BLaER1 (cell line): ENCODE measurements at regions not wholly inside any gene's neighbourhood (a gene's known extent, or its start where the extent isn't known, plus 50 kb on each side); places are given as distances from the start of the nearest gene placed in this dataset.

Source experiments
- H3K27ac ChIP-seq: shearing (Covaris generic); formaldehyde crosslinking; 2 replicates; pipeline ENCODE4 v1.8.1; 2022
- H3K27me3 ChIP-seq: shearing (Covaris generic); formaldehyde crosslinking; 2 replicates; pipeline ENCODE4 v1.8.1; 2022
- H3K36me3 ChIP-seq: shearing (Covaris generic); formaldehyde crosslinking; 2 replicates; pipeline ENCODE4 v1.8.1; 2022
- H3K4me1 ChIP-seq: shearing (Covaris generic); formaldehyde crosslinking; 2 replicates; pipeline ENCODE4 v1.8.1; 2022
- H3K4me2 ChIP-seq: shearing (Covaris generic); formaldehyde crosslinking; 2 replicates; pipeline ENCODE4 v1.8.1; 2022
- H3K4me3 ChIP-seq: shearing (Covaris generic); formaldehyde crosslinking; 2 replicates; pipeline ENCODE4 v1.8.1; 2022
- H3K9ac ChIP-seq: shearing (Covaris generic); formaldehyde crosslinking; 2 replicates; pipeline ENCODE4 v1.8.1; 2022
- H3K9me3 ChIP-seq: shearing (Covaris generic); formaldehyde crosslinking; 2 replicates; pipeline ENCODE4 v1.8.1; 2022
- H4K20me1 ChIP-seq: shearing (Covaris generic); formaldehyde crosslinking; 2 replicates; pipeline ENCODE4 v1.8.1; 2022
- Cebpa-rat ChIP-seq: shearing (Covaris generic); IDR thresholded peaks from 2 replicates; pipeline ENCODE4 v1.8.1; 2022

DNA sequence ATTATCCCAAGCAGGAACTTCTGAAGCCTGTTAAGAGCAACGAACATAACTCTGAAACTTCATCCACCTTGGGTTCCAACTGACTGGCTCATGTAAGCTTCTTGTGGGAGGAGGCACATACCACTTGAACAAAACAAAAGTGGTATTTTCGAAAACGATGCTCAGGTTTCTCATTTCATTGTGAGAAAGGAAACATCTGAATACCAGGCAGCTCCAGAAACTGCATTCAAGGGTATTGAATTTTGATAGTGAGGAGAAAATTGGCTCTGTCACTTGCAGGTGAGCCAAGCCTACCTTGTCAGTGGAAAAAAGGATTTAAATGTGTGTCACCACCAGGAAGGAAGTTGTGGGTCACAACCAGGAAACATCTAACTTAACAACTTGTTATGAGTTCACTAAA lies 218.1 kb upstream of the SATB1 start:
- no peak overlapping the region for H3K4me2 ChIP-seq

DNA sequence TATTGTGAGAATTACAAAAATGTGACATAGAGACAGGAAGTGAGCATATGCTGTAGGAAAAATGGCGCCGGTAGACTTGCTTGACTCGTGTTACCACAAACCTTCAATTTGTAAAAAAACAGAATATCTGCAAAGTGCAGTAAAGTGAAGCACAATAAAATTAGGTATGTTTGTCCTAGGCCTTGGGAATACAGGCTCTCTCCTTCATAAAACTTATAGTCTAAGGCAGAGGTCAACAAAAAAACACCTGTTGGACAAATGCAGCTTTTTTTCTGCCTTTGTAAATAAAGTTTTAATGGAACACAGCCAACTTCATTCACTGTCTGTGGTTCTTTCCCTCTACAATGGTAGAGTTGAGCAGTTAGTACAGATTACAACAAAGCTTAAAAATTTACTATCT lies 216.8 kb upstream of the SATB1 start:
- no peak for TF ChIP-seq Cebpa-rat
- no peak overlapping the region for H3K4me3 ChIP-seq

More for the DNA sequence above, 218.1 kb upstream of the SATB1 start:
- TF ChIP-seq Cebpa-rat = no peak
- Histone ChIP-seq H3K4me1 (peaks cover 7% of the 10 kb centered on the region; the same call in 1 of the 2 replicates), H3K9ac (no peak overlapping the region), H3K4me3 (no peak overlapping the region), H3K9me3 (peaks cover 5% of the 10 kb centered on the region; the same call in 1 of the 2 replicates), H3K27ac (no peak overlapping the region), H3K27me3 (no peaks in the 10 kb centered on the region), H4K20me1 (no peaks in the 10 kb centered on the region), H3K36me3 (no peaks in the 10 kb centered on the region)

DNA sequence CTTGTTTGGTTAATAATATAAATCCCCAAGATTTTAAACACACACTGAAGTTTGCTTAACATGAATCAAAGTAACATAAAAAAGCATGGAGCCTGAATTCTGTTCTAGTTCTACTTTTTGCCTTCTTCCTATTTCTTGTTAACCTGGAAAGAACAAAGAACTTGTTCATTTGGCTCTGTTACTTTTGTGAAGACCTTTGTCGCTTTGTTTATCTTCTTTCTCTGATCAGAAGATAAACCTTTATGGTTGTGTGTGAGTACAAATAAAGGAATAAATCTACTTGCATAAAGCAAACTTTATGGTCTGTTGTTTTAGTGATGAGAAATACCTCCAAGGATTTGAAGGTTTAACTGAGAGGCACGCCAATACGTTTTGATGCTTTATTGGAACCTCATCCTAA lies 210.1 kb upstream of the SATB1 start:
- no peak for TF ChIP-seq Cebpa-rat
- Histone ChIP-seq H3K9ac (no peak overlapping the region), H3K36me3 (no peaks in the 10 kb centered on the region), H3K4me2 (no peak overlapping the region), H3K27me3 (no peaks in the 10 kb centered on the region), H3K4me3 (no peak overlapping the region), H3K4me1 (no peaks in the 10 kb centered on the region), H4K20me1 (no peaks in the 10 kb centered on the region), H3K9me3 (peaks cover 4% of the 10 kb centered on the region; the same call in 1 of the 2 replicates), H3K27ac (no peak overlapping the region)

More for the DNA sequence above, 216.8 kb upstream of the SATB1 start:
- H3K4me2 ChIP-seq = no peak overlapping the region
- H3K9ac ChIP-seq = no peak overlapping the region
- peaks cover 7% of the 10 kb centered on the region; the same call in 1 of the 2 replicates for H3K4me1 ChIP-seq
- no peaks in the 10 kb centered on the region for H3K36me3 ChIP-seq
- H3K27ac ChIP-seq = no peak overlapping the region
- H3K9me3 ChIP-seq = peaks cover 5% of the 10 kb centered on the region; the same call in 1 of the 2 replicates
- no peaks in the 10 kb centered on the region for H3K27me3 ChIP-seq
- H4K20me1 ChIP-seq = no peaks in the 10 kb centered on the region

DNA sequence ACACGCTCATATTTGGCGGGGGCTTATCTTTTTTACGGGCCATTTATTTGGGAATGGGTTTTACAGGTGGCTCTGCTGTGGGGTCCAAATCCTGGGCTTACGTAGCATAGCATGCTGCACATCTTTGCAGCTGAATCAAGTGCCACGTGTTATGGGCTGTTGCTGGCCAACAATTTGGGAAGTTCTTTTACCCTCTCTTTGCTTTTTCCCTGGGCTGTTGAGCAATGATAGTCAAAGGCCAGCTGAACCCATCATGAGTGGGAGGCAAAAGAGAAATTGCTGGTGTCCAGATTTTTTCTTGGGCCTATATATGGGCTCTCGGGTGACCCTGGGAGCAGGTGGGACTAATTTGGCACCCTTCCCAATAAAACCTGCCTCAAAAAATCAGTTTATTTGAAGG lies 209.3 kb upstream of the SATB1 start:
- Histone ChIP-seq H3K27me3 (no peaks in the 10 kb centered on the region), H3K9ac (no peak overlapping the region), H3K4me2 (no peak overlapping the region), H3K36me3 (no peaks in the 10 kb centered on the region), H3K4me3 (no peak overlapping the region), H4K20me1 (no peaks in the 10 kb centered on the region), H3K9me3 (0 out of 2 replicates have a peak, but pooled peaks cover 4% of the 10 kb centered on the region), H3K27ac (no peak overlapping the region), H3K4me1 (no peaks in the 10 kb centered on the region)
- TF ChIP-seq Cebpa-rat = no peak

- Histone ChIP-seq H3K9ac (no peak overlapping the region), H4K20me1 (no peaks in the 10 kb centered on the region), H3K27me3 (no peaks in the 10 kb centered on the region), H3K36me3 (no peaks in the 10 kb centered on the region), H3K4me3 (no peak overlapping the region), H3K9me3 (0 out of 2 replicates have a peak, but pooled peaks cover 4% of the 10 kb centered on the region), H3K4me1 (no peaks in the 10 kb centered on the region), H3K27ac (no peak overlapping the region), H3K4me2 (no peak overlapping the region)
- TF ChIP-seq Cebpa-rat = no peak
These were observed 207.9 kb upstream of the SATB1 start for GRCh38 chr3:18633002-18633401.

DNA sequence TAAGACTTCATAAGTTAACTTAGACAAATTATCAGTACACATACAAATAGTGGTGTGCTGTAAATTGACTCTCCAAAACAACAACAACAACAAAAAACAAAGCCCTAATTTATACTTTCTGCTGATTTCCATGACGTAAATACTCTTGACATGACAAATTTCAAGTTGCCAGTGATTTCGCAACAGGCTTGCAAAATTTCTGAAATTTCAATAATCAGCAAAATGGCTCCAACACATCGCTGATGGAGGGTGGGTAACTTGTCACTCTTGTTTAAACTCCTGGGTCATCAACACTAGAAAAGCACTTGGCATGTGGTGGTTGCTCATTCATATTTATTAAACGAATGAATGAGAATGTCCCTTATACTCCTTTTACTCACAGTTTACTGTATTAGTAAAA lies 205.2 kb upstream of the SATB1 start:
- Histone ChIP-seq H3K4me2 (no peak overlapping the region), H4K20me1 (no peaks in the 10 kb centered on the region)
- TF ChIP-seq Cebpa-rat = peak; percentile 68; the same call in 1 of the 2 replicates

DNA sequence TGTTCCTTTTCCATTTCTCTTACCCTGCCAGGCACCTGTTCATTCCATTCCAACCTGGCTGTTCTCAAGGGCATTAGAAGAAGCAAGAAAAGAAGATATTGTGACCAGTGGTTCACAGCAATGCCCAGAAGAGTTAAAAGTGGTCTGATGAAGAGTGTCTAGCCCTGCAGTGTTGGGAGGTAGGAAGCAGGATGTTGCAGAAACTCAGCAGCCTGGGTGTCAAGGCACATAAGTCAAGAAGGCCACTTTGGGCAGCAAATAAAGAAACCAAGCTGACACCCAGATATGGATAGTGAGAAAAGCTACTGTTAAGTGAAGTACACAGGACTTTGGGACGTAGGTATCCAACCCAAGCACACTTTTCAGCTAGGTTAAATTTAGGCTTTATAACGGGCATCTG lies 199.9 kb upstream of the SATB1 start:
- no peak overlapping the region for H3K9ac ChIP-seq
- H4K20me1 ChIP-seq = no peaks in the 10 kb centered on the region
- H3K36me3 ChIP-seq = no peaks in the 10 kb centered on the region
- no peaks in the 10 kb centered on the region for H3K27me3 ChIP-seq
- H3K9me3 ChIP-seq = no peaks in the 10 kb centered on the region
- H3K4me3 ChIP-seq = no peak overlapping the region
- no peak for TF ChIP-seq Cebpa-rat
- no peak overlapping the region for H3K4me2 ChIP-seq
- H3K27ac ChIP-seq = no peak overlapping the region
- no peaks in the 10 kb centered on the region for H3K4me1 ChIP-seq

More for the DNA sequence above, 205.2 kb upstream of the SATB1 start:
- H3K27me3 ChIP-seq = no peaks in the 10 kb centered on the region
- H3K36me3 ChIP-seq = no peaks in the 10 kb centered on the region
- H3K4me3 ChIP-seq = no peak overlapping the region
- no peak overlapping the region for H3K9ac ChIP-seq
- H3K4me1 ChIP-seq = no peaks in the 10 kb centered on the region
- H3K27ac ChIP-seq = no peak overlapping the region
- H3K9me3 ChIP-seq = 0 out of 2 replicates have a peak, but pooled peaks cover 4% of the 10 kb centered on the region

GRCh38 chr3:18623220-18623619 lies 198.1 kb upstream of the SATB1 start:
- H3K9me3 ChIP-seq = no peaks in the 10 kb centered on the region
- H3K4me2 ChIP-seq = no peak overlapping the region
- no peak overlapping the region for H3K9ac ChIP-seq
- TF ChIP-seq Cebpa-rat = no peak
- no peaks in the 10 kb centered on the region for H3K4me1 ChIP-seq
- no peaks in the 10 kb centered on the region for H3K27me3 ChIP-seq
- no peaks in the 10 kb centered on the region for H3K36me3 ChIP-seq
- H4K20me1 ChIP-seq = no peaks in the 10 kb centered on the region
- H3K27ac ChIP-seq = no peak overlapping the region
- H3K4me3 ChIP-seq = no peak overlapping the region

DNA sequence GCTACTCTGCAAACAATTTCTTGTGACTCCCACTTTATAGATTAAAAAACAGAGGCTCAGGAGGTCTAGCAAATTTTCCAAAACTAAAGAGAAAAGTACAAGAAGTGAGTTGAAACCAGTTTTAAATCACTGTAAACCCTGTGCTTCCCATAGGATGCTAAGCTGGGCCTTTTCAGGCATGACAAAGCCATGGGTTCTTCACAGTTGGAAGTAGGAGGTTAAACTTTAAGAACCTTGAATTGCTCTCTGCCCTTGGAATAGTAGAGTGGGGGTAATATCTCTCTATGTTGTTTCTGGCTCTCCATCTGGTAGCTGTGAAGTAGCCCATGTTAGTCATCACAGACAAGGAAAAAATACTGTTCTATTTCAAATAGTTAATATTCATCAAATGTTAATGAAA lies 193.6 kb upstream of the SATB1 start:
- Histone ChIP-seq H4K20me1 (no peaks in the 10 kb centered on the region), H3K36me3 (no peaks in the 10 kb centered on the region), H3K4me2 (no peak overlapping the region), H3K4me3 (no peak overlapping the region), H3K27ac (no peak overlapping the region), H3K27me3 (no peaks in the 10 kb centered on the region), H3K4me1 (no peaks in the 10 kb centered on the region), H3K9ac (no peak overlapping the region), H3K9me3 (no peaks in the 10 kb centered on the region)
- TF ChIP-seq Cebpa-rat = no peak

GRCh38 chr3:18611991-18612390 lies 186.9 kb upstream of the SATB1 start:
- Histone ChIP-seq H3K9ac (no peak overlapping the region), H4K20me1 (no peaks in the 10 kb centered on the region), H3K4me3 (no peak overlapping the region), H3K4me2 (no peak overlapping the region), H3K27ac (no peak overlapping the region), H3K36me3 (no peaks in the 10 kb centered on the region), H3K27me3 (no peaks in the 10 kb centered on the region), H3K4me1 (no peaks in the 10 kb centered on the region), H3K9me3 (peaks cover 6% of the 10 kb centered on the region)
- no peak for TF ChIP-seq Cebpa-rat

DNA sequence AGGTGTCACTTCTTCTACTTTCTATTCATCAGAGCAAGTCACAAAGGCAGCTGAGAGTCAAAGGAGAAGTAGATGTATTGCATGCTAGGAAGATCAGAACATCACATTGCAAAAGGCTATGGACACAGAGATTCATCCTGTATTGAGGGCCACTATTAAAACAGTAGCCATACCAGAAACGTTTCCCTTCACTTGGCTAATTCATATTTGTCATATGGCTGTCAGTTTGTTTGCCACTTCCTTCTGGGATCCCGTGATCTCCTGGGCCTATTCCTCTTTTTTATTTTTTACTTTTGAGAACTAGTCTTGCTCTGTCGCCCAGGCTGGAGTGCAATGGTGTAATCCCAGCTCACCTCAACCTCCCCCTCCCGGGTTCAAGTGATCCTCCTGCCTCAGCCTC lies 184.0 kb upstream of the SATB1 start:
- Histone ChIP-seq H3K4me1 (no peaks in the 10 kb centered on the region), H3K4me2 (no peak overlapping the region), H3K9ac (no peak overlapping the region), H4K20me1 (no peaks in the 10 kb centered on the region), H3K36me3 (no peaks in the 10 kb centered on the region), H3K4me3 (no peak overlapping the region), H3K27me3 (no peaks in the 10 kb centered on the region), H3K27ac (no peak overlapping the region), H3K9me3 (peaks cover 6% of the 10 kb centered on the region)
- TF ChIP-seq Cebpa-rat = no peak
